ENCODE measurements at regions not wholly inside any gene's neighbourhood (a gene's known extent, or its start where the extent isn't known, plus 50 kb on each side); places are given as distances from the start of the nearest gene placed in this dataset.

DNA sequence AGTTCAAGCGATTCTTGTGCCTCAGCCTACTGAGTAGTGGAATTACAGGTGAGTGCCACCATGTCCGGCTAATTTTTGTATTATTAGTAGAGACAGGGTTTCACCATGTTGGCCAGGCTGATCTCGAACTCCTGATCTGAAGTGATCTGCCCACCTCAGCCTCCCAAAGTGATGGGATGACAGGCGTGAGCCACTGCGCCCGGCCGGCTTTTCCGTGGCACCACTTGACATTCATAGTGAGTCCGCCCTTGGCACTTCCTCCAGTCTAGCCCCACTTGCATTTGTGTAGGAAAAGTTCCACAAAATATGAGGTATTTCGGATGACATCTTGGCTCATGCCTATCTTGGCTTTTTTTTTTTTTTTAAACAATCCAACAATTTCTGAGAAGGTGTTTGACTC lies 128.1 kb upstream of the ACBD5 start:
- TF ChIP-seq, protein P1, sequence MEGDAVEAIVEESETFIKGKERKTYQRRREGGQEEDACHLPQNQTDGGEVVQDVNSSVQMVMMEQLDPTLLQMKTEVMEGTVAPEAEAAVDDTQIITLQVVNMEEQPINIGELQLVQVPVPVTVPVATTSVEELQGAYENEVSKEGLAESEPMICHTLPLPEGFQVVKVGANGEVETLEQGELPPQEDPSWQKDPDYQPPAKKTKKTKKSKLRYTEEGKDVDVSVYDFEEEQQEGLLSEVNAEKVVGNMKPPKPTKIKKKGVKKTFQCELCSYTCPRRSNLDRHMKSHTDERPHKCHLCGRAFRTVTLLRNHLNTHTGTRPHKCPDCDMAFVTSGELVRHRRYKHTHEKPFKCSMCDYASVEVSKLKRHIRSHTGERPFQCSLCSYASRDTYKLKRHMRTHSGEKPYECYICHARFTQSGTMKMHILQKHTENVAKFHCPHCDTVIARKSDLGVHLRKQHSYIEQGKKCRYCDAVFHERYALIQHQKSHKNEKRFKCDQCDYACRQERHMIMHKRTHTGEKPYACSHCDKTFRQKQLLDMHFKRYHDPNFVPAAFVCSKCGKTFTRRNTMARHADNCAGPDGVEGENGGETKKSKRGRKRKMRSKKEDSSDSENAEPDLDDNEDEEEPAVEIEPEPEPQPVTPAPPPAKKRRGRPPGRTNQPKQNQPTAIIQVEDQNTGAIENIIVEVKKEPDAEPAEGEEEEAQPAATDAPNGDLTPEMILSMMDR (IDR thresholded peaks at IDR 0.05; ENCODE audit: borderline replicate concordance, extremely low read depth, insufficient read depth) = no peak
- no peaks in the 10 kb centered on the region for H3K36me3 ChIP-seq (ENCODE audit: control insufficient read depth in 2 of 3, insufficient read depth in 3 of 3, low read length in 3 of 3)
- H3K9ac ChIP-seq (ENCODE audit: low read length in 3 of 3) = no peak overlapping the region
- H3K4me1 ChIP-seq (ENCODE audit: control insufficient read depth in 2 of 3, insufficient read depth in 2 of 3, low read depth in 1 of 3, low read length in 3 of 3) = no peaks in the 10 kb centered on the region
- no peaks in the 10 kb centered on the region for H3K9me3 ChIP-seq (ENCODE audit: control insufficient read depth in 2 of 3, insufficient read depth in 1 of 3, low read length in 3 of 3)
- no peak overlapping the region for H3K4me3 ChIP-seq (ENCODE audit: low read length in 3 of 3)
- H3K27ac ChIP-seq (ENCODE audit: low read depth in 2 of 2, low read length in 2 of 2) = no peak overlapping the region
- no peaks in the 10 kb centered on the region for H3K27me3 ChIP-seq (ENCODE audit: control insufficient read depth, insufficient read depth, low read length)
- DNase-seq (no peak), FAIRE-seq (no peak)
- intact Hi-C loops (cut with DNase I) = no loop called here

DNA sequence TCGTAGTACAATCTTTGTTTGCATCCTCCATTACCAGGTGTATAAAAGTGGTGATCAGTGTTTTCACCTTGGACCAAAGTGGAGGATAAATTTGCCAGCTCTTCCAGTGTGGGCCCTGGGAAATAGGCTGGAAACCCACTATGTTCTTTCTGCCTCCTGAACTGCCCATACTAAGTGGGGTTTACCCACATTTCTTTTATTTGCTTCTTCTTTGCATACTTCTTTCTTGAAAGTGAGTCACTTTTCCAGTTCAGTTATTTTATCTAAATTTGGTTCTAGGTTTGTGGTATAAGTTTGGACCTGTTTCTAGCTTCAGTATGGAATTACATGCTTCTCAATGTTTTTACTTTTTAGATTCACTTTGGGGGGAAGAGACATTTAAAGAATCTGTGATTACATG lies 126.2 kb upstream of the ACBD5 start:
- intact Hi-C loops (cut with DNase I) = no loop called here
- DNase-seq (no peak), FAIRE-seq (no peak)
- Histone ChIP-seq H3K36me3 (ENCODE audit: control insufficient read depth in 2 of 3, insufficient read depth in 3 of 3, low read length in 3 of 3) (no peaks in the 10 kb centered on the region), H3K4me1 (ENCODE audit: control insufficient read depth in 2 of 3, insufficient read depth in 2 of 3, low read depth in 1 of 3, low read length in 3 of 3) (no peaks in the 10 kb centered on the region), H3K27ac (ENCODE audit: low read depth in 2 of 2, low read length in 2 of 2) (no peak overlapping the region), H3K27me3 (ENCODE audit: control insufficient read depth, insufficient read depth, low read length) (no peaks in the 10 kb centered on the region), H3K9me3 (ENCODE audit: control insufficient read depth in 2 of 3, insufficient read depth in 1 of 3, low read length in 3 of 3) (no peaks in the 10 kb centered on the region), H3K4me3 (ENCODE audit: low read length in 3 of 3) (no peak overlapping the region), H3K9ac (ENCODE audit: low read length in 3 of 3) (no peak overlapping the region)
- TF ChIP-seq, protein P1 (IDR thresholded peaks at IDR 0.05; ENCODE audit: borderline replicate concordance, extremely low read depth, insufficient read depth) = no peak

DNA sequence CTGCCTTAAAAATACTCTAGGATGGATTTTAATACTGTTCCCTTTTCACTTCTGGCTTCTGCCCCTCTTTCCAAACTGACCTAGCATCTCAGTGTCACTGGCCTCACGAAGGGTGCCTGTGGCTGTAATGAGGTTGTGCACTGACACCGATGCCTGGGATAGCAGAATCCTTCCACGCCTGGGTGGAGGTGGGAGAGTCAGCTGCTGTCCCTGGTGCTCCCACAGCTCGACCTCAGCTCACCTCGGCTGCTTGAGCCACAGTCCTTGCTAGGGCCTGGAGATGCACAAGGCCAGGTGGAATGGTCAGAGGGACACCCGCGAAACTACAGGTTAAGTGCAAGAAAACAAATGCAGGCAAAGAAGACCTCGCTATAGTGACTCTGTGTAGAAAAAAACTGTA lies 123.4 kb upstream of the ACBD5 start:
- peak in 2 of 5 donors; percentile 10 to 17 for DNase-seq
- H3K4me3 ChIP-seq (ENCODE audit: low read length in 3 of 3) = no peak overlapping the region
- TF ChIP-seq, protein P1 (IDR thresholded peaks at IDR 0.05; ENCODE audit: borderline replicate concordance, extremely low read depth, insufficient read depth) = no peak
- no peaks in the 10 kb centered on the region for H3K9me3 ChIP-seq (ENCODE audit: control insufficient read depth in 2 of 3, insufficient read depth in 1 of 3, low read length in 3 of 3)
- H3K36me3 ChIP-seq (ENCODE audit: control insufficient read depth in 2 of 3, insufficient read depth in 3 of 3, low read length in 3 of 3) = no peaks in the 10 kb centered on the region
- H3K27me3 ChIP-seq (ENCODE audit: control insufficient read depth, insufficient read depth, low read length) = no peaks in the 10 kb centered on the region
- H3K4me1 ChIP-seq (ENCODE audit: control insufficient read depth in 2 of 3, insufficient read depth in 2 of 3, low read depth in 1 of 3, low read length in 3 of 3) = no peaks in the 10 kb centered on the region
- no peak overlapping the region for H3K9ac ChIP-seq (ENCODE audit: low read length in 3 of 3)
- intact Hi-C loops (cut with DNase I) = no loop called here
- FAIRE-seq = no peak
- H3K27ac ChIP-seq (ENCODE audit: low read depth in 2 of 2, low read length in 2 of 2) = no peak overlapping the region

DNA sequence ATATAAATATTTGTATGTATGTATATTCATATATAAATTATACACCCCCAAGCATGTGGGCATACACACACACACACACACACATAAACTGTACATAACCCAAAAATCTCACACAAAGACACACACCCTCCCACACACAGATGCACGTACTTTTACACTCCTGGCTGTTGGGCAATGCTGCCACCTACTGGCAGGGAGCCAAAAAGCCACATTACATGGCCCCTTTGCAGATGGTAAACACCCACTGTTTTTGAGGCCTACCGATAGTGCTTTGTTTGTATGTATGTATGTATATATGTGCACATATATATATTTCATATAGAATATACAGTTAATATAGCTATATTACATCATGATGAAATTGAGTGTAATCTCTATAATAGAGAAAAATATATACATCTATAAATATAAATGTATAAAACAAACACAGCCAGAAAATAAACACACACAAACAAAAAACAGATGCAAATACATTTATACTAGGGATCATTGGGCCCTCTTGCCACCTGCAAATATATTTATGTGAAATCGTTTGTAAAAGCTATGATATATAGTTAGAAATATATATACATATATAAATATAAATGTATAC lies 120.1 kb upstream of the ACBD5 start:
- Histone ChIP-seq H3K27me3 (ENCODE audit: control insufficient read depth, insufficient read depth, low read length) (no peaks in the 10 kb centered on the region), H3K9ac (ENCODE audit: low read length in 3 of 3) (no peak overlapping the region), H3K4me1 (ENCODE audit: control insufficient read depth in 2 of 3, insufficient read depth in 2 of 3, low read depth in 1 of 3, low read length in 3 of 3) (no peaks in the 10 kb centered on the region), H3K9me3 (ENCODE audit: control insufficient read depth in 2 of 3, insufficient read depth in 1 of 3, low read length in 3 of 3) (no peaks in the 10 kb centered on the region), H3K4me3 (ENCODE audit: low read length in 3 of 3) (no peak overlapping the region), H3K27ac (ENCODE audit: low read depth in 2 of 2, low read length in 2 of 2) (no peak overlapping the region), H3K36me3 (ENCODE audit: control insufficient read depth in 2 of 3, insufficient read depth in 3 of 3, low read length in 3 of 3) (no peaks in the 10 kb centered on the region)
- intact Hi-C loops (cut with DNase I) = no loop called here
- FAIRE-seq (peak; percentile 85), DNase-seq (peak in 4 of 5 donors; percentile 84 to 92 (median 88))
- TF ChIP-seq, protein P1 (IDR thresholded peaks at IDR 0.05; ENCODE audit: borderline replicate concordance, extremely low read depth, insufficient read depth) = peak; percentile 79
